ENCODE measurements at regions not wholly inside any gene's neighbourhood (a gene's known extent, or its start where the extent isn't known, plus 50 kb on each side); places are given as distances from the start of the nearest gene placed in this dataset.

DNA sequence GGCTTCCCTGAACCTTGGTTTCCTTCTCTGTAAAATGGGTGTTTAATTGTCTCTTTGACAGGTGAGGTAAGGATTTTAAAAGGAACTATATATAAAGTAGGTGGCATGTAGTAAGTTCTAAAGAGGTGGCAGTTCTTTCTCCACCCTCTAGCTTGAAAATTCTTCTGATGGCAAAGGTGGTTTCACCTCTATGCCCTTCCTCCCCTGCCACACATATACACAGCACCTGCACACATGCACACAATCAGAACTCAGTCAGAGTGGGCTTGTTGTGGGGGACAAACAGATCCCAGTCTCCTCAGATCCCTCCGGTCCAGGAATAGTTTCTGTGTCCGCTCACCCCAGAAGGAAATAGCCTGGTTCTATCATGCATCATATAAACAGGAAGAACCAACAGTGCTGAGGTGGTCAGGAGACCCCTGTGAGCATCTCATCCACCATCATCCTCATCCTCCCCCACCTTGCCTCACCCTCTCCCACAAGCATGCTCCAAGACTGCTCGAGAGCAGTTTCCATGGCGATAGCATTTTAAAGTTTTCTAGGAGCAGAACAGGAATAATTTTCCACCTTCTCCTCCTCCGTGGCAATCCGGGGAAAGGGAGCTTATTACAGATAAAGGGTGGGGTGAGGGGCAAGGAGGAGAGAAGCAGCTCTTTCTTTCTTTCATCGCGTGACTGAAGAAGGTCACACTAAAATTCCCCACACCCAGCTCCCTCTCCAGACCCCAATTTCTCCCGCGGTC lies 123.6 kb downstream of the CHST1 start:
- Histone ChIP-seq H3K9me3 (no peaks in the 10 kb centered on the region), H3K4me3 (no peak overlapping the region), H3K27ac (no peak overlapping the region), H3K27me3 (peaks cover 0 to 9% (median 0%) of the 10 kb centered on the region in 4 donors), H3K36me3 (no peaks in the 10 kb centered on the region), H3K4me1 (no peaks in the 10 kb centered on the region)
- DNase-seq: no peak
- no peak for ATAC-seq
- no peak for FAIRE-seq
- intact Hi-C loops (cut with DNase I): no loop called here
- TF ChIP-seq, protein P1, sequence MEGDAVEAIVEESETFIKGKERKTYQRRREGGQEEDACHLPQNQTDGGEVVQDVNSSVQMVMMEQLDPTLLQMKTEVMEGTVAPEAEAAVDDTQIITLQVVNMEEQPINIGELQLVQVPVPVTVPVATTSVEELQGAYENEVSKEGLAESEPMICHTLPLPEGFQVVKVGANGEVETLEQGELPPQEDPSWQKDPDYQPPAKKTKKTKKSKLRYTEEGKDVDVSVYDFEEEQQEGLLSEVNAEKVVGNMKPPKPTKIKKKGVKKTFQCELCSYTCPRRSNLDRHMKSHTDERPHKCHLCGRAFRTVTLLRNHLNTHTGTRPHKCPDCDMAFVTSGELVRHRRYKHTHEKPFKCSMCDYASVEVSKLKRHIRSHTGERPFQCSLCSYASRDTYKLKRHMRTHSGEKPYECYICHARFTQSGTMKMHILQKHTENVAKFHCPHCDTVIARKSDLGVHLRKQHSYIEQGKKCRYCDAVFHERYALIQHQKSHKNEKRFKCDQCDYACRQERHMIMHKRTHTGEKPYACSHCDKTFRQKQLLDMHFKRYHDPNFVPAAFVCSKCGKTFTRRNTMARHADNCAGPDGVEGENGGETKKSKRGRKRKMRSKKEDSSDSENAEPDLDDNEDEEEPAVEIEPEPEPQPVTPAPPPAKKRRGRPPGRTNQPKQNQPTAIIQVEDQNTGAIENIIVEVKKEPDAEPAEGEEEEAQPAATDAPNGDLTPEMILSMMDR (IDR thresholded peaks at IDR 0.05): no peak
- WGBS, 2 donors: 54 to 65% methylated on average over 10 of the region's 10 CpGs

DNA sequence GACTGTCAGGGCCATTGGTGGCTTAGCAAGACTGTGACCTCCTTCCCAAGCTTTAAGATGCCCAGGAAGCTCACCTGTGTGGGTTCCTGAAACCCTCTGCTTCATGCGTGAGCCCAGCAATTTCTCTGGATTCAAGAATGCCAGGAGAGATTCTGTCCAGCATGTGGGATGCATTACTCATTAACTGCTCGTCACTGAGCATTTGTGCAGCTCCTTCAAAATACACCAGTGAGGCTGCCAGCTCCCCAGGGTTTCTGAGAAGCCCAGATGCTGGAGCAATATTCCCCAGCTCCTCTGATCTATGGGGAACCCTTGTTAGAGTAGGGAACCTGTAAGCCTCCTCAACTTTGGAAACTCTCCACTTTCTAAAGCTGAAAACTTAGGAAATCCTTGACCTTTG lies 126.5 kb downstream of the CHST1 start:
- intact Hi-C loops (cut with DNase I): no loop called here
- peaks cover 0 to 9% (median 0%) of the 10 kb centered on the region in 4 donors for H3K27me3 ChIP-seq
- TF ChIP-seq, protein P1 (IDR thresholded peaks at IDR 0.05): no peak
- no peaks in the 10 kb centered on the region for H3K36me3 ChIP-seq
- no peak overlapping the region for H3K27ac ChIP-seq
- 37 to 38% methylated on average over 2 of the region's 2 CpGs for WGBS, 2 donors
- H3K9me3 ChIP-seq: no peaks in the 10 kb centered on the region
- DNase-seq (no peak), FAIRE-seq (no peak), ATAC-seq (no peak)
- H3K4me1 ChIP-seq: no peaks in the 10 kb centered on the region
- no peak overlapping the region for H3K4me3 ChIP-seq

DNA sequence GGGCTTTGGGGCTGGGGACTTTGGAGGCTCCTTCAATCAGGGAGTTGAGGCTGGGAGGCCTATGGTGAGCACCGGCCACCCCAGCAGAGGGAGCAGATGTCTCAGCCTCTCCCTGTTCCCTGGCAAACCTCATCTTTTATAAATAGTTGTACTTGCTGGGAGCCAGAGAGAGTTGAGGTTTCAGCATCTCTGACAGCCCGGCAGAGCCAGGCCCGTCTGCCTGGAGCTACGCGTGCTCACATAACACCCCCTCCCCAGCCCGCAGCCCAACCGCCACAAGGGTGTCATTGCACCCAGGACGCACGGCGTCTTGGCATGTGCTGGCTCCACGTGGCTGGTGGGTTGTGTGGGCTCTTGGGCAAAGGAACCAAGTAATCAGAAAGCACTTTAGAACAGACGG lies 127.1 kb downstream of the CHST1 start:
- H3K27me3 ChIP-seq: peaks cover 0 to 9% (median 0%) of the 10 kb centered on the region in 4 donors
- ATAC-seq: no peak

DNA sequence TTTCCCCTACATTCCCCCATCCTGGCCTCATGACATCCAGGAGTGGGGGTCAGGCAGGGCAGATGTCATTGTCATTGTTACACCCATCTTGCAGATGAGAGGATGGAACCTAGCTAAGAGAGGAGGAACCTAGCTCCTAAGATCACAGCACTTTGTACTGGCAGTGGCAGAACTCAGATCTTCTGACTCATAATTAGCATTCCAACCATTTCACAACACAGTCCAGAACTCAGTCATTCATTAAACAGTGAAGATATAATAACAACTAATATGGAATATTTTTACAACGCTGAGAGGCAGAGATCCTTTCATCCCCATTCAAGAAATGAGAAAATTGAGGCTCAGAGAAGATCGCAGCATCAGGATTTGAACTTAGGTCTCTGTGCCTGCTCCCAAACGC lies 127.8 kb downstream of the CHST1 start:
- FAIRE-seq: no peak
- Histone ChIP-seq H3K36me3 (no peaks in the 10 kb centered on the region), H3K4me1 (no peaks in the 10 kb centered on the region), H3K27me3 (peaks cover 0 to 9% (median 0%) of the 10 kb centered on the region in 4 donors), H3K4me3 (no peak overlapping the region), H3K27ac (no peak overlapping the region), H3K9me3 (no peaks in the 10 kb centered on the region)
- TF ChIP-seq, protein P1 (IDR thresholded peaks at IDR 0.05): no peak
- WGBS, 2 donors: 36 to 48% methylated on average over 3 of the region's 3 CpGs
- no peak for DNase-seq
- no peak for ATAC-seq
- intact Hi-C loops (cut with DNase I): no loop called here

More for the DNA sequence above, 127.1 kb downstream of the CHST1 start:
- FAIRE-seq (no peak), DNase-seq (no peak)
- Histone ChIP-seq H3K4me3 (no peak overlapping the region), H3K4me1 (no peaks in the 10 kb centered on the region), H3K36me3 (no peaks in the 10 kb centered on the region), H3K9me3 (no peaks in the 10 kb centered on the region), H3K27ac (no peak overlapping the region)
- WGBS, 2 donors: 59 to 62% methylated on average over 12 of the region's 12 CpGs
- intact Hi-C loops (cut with DNase I): no loop called here
- TF ChIP-seq, protein P1 (IDR thresholded peaks at IDR 0.05): no peak

DNA sequence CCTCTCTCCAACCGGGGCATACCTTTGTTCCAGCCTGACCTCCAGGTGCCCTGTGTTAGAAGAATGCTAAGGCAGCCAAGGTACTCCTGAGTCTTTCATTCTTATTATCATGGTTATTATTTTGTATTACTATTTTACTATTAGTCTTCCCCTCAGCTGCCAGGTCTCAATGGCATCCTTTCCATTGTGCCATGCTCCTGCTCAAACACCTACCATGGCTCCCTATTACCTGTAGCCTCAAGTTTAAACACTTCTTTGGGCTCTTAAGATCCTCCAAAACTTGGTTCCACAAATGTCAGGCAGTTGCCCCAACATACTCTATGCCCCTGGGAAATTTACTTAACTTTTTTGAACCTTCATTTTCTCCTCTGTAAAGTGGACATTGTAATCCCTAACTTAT lies 130.4 kb downstream of the CHST1 start:
- no peak for DNase-seq
- no peaks in the 10 kb centered on the region for H3K4me1 ChIP-seq
- FAIRE-seq: no peak
- no peaks in the 10 kb centered on the region for H3K36me3 ChIP-seq
- TF ChIP-seq, protein P1 (IDR thresholded peaks at IDR 0.05): no peak
- H3K4me3 ChIP-seq: no peak overlapping the region
- ATAC-seq: no peak
- 56 to 60% methylated on average over 1 of the region's 1 CpG for WGBS, 2 donors
- no peaks in the 10 kb centered on the region for H3K27me3 ChIP-seq
- intact Hi-C loops (cut with DNase I): no loop called here
- H3K27ac ChIP-seq: no peak overlapping the region
- no peaks in the 10 kb centered on the region for H3K9me3 ChIP-seq
